HepG2 (cell line): ENCODE measurements at regions not wholly inside any gene's neighbourhood (a gene's known extent, or its start where the extent isn't known, plus 50 kb on each side); places are given as distances from the start of the nearest gene placed in this dataset.

ENCODE experiments used
- DNMT1 ChIP-seq: sonication (generic); formaldehyde crosslinking; IDR thresholded peaks from 2 replicates; pipeline ENCODE4 v1.5.1; 2020; ENCODE audit warnings: mild to moderate bottlenecking, missing genetic modification reagents
- E2F2 ChIP-seq: sonication (generic); formaldehyde crosslinking; IDR thresholded peaks from 2 replicates; pipeline ENCODE4 v1.4.0; 2020; ENCODE audit warnings: missing genetic modification reagents, borderline replicate concordance
- HOXD1 ChIP-seq: sonication (generic); formaldehyde crosslinking; IDR thresholded peaks from 2 replicates; pipeline ENCODE4 v1.5.0; 2020; ENCODE audit warnings: missing genetic modification reagents
- NCOR1 ChIP-seq: fragments of 200-600 bp; sonication (generic); IDR thresholded peaks from 2 replicates; pipeline ENCODE4 v1.7.0; 2017; ENCODE audit warnings: antibody characterized with exemption, low read length, borderline replicate concordance
- SCMH1 ChIP-seq: sonication (generic); formaldehyde crosslinking; IDR thresholded peaks from 2 replicates; pipeline ENCODE4 v1.9.0; 2021; ENCODE audit warnings: missing genetic modification reagents, mild to moderate bottlenecking, borderline replicate concordance
- SNRNP70 ChIP-seq: fragments of 200-400 bp; formaldehyde crosslinking; IDR thresholded peaks from 2 replicates; pipeline ENCODE4 v1.6.1; 2017; ENCODE audit warnings: mild to moderate bottlenecking, low read depth, low read length, moderate library complexity
- SRSF1 ChIP-seq: fragments of 200-400 bp; formaldehyde crosslinking; optimal IDR thresholded peaks from 2 replicates; pipeline ENCODE3; 2017; ENCODE audit warnings: mild to moderate bottlenecking, low read depth, low read length, moderate library complexity
- TF ChIP-seq, protein P1 (sequence below): sonication (generic); formaldehyde crosslinking; IDR thresholded peaks from 2 replicates; pipeline ENCODE4 v1.4.0; 2020; ENCODE audit warnings: missing genetic modification reagents, borderline replicate concordance
- TF ChIP-seq, protein P2 (sequence below): sonication (generic); formaldehyde crosslinking; IDR thresholded peaks from 2 replicates; pipeline ENCODE4 v1.5.1; 2020; ENCODE audit warnings: missing genetic modification reagents, mild to moderate bottlenecking, borderline replicate concordance

- TF ChIP-seq, protein P1, sequence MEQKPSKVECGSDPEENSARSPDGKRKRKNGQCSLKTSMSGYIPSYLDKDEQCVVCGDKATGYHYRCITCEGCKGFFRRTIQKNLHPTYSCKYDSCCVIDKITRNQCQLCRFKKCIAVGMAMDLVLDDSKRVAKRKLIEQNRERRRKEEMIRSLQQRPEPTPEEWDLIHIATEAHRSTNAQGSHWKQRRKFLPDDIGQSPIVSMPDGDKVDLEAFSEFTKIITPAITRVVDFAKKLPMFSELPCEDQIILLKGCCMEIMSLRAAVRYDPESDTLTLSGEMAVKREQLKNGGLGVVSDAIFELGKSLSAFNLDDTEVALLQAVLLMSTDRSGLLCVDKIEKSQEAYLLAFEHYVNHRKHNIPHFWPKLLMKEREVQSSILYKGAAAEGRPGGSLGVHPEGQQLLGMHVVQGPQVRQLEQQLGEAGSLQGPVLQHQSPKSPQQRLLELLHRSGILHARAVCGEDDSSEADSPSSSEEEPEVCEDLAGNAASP (CRISPR knock-in tag): no peak
- TF ChIP-seq DNMT1 (CRISPR knock-in tag) (no peak), NCOR1 (no peak), SRSF1 (no peak), E2F2 (CRISPR knock-in tag) (no peak), SCMH1 (CRISPR knock-in tag) (no peak), HOXD1 (CRISPR knock-in tag) (no peak), SNRNP70 (no peak)
- TF ChIP-seq, protein P2, sequence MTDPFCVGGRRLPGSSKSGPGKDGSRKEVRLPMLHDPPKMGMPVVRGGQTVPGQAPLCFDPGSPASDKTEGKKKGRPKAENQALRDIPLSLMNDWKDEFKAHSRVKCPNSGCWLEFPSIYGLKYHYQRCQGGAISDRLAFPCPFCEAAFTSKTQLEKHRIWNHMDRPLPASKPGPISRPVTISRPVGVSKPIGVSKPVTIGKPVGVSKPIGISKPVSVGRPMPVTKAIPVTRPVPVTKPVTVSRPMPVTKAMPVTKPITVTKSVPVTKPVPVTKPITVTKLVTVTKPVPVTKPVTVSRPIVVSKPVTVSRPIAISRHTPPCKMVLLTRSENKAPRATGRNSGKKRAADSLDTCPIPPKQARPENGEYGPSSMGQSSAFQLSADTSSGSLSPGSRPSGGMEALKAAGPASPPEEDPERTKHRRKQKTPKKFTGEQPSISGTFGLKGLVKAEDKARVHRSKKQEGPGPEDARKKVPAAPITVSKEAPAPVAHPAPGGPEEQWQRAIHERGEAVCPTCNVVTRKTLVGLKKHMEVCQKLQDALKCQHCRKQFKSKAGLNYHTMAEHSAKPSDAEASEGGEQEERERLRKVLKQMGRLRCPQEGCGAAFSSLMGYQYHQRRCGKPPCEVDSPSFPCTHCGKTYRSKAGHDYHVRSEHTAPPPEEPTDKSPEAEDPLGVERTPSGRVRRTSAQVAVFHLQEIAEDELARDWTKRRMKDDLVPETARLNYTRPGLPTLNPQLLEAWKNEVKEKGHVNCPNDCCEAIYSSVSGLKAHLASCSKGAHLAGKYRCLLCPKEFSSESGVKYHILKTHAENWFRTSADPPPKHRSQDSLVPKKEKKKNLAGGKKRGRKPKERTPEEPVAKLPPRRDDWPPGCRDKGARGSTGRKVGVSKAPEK (CRISPR knock-in tag): no peak
Measured at GRCh38 chr1:38616846-38617245, 242.7 kb downstream of the RRAGC start (continued).
